HG03097 (cell line): ENCODE measurements at regions not wholly inside any gene's neighbourhood (a gene's known extent, or its start where the extent isn't known, plus 50 kb on each side); places are given as distances from the start of the nearest gene placed in this dataset.

Experiments
- ATAC-seq: cut with Tn5 transposase; IDR thresholded peaks from one replicate; pipeline ENCODE4 v1.9.1; 2021; ENCODE audit not compliant: unreplicated experiment, low FRiP score

DNA sequence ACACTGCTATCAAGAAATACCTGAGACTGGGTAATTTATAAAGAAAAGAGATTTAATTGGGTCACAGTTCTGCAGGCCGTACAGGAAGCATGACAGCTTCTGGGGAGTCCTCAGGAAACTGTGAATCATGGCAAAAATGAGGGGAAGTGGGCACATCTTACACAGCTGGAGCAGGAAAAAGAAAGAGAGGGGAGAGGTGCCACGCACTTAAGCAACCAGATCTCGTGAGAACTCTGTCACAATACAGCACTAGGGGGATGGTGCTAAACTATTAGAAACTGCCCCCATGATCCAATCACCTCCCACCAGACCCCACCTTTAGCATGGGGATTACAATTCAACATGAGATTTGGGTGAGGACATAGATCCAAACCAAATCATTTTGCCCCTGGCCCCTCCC lies 105.5 kb upstream of the CPLX2 start:
- ATAC-seq: no peak

DNA sequence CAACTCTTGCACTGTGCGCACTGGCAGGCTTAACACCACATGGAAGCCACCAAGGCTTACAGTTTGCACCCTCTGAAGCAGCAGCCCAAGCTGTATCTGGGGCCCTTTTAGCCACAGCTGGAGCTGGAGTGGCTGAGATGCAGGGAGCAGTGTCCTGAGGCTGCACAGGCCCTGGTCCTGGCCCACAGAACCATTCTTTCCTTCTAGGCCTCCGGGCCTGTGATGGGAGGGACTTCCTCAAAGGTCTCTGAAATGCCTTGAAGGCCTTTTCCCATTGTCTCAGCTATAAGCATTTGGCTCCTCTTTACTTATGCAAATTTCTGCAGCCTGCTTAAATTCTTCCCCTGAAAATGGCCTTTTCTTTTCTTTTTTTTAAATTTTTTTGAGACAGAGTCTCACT lies 104.4 kb upstream of the CPLX2 start:
- ATAC-seq: no peak

DNA sequence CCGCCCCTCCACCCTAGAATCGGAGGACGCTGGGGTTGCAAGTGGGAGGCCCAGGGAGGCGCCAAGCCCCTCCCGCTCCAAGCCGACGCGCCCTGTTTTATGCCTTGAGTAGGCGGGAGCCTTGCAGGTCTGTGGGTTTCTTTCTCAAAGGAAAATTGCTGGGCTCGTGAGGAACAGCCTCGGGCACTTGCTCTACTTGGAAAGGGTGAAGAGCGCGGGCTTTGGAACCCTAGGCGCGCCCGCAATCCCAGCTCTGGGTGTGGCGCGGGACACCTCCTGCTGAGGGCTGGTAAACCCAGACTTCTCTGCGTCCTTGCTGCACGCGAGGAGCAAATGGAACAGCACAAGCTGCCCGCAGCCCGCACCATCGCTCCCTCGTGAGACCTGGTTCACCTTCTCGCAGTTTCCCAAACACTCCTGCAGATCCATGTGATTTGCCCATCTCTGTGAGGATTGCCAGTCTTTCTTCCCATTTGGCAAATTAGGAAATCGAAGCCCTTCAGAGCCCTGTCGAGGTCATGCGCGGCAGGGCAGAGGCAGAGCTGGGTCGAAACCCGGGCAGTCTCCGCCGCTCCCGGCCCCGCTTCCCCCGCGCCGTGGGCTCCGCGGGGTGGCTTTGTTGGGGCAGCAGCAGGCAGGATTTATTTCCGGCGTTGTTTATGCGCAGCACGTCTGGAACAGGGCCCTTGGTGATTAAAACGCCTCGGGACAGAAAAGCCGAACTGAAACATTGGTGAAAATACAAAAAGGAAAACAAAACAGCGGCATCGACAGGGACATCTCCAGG lies 98.4 kb upstream of the CPLX2 start:
- ATAC-seq: no peak

DNA sequence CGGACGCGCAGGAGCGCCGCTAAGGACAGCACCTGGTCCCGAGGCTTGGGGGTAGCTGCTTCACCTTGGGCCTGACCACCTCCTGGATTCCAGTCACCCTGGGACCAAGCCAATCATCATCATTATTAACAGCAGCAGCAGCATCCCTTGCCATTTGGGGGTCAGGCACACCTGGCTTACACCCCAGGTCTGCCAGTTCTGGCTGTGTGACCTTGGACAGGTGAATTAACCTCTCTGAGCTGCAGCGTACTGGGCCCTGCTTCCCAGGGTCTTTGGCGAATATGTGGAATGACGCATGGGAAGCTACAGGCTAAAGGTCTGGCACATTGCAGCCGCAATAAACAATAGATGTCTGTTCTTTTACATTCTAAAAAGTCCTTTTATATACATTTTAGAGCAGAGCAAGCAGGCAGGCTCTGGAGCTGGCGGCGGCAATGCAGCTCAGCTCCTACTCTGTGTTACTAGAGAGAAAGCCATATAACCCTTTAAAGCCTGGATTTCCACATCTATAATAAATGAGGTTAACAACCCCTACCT lies 97.8 kb upstream of the CPLX2 start:
- no peak for ATAC-seq

DNA sequence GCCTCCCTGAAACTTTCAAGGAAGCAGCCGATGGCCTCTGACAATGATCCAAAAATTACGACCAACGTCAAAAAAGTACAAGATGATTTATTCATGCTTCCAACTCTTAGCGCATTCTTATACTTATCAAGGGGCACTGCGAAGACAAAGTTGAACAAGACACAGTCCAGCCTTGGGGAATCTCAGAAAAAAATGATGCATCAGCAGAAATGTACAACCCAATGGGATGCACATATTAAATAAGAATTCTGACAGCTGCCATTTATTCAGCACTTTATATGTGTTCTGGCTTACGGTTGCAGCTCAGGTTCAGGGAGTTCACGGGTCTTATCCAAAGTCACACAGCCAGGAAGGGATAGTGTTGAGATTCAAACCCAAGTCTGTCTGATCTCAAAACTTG lies 96.0 kb upstream of the CPLX2 start:
- no peak for ATAC-seq

DNA sequence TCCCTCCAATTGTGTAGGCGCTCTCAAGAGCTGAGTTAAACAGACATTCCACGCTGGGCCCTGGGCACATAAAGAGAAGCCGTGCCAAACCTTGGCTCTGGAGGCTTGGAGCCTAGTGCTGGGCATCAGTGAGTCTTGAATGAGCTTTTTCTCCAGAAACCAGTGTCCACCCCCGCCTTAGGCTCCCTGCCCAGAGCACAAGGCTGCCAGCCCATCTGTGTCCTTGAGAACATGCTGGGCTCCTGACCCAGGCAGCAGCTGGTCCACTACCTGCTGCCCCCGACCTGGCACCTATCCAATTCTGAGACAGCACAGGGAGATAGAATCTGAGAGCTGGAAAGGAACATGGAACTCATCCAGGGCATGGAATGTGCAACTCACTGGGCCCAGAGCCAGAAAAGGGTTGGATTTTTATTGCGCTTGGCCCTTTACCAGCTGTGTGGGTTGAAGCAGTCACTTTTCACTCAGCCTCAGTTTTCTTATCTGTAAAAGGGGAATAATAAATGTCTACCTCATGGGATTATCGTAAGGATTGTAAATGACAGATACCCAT lies 92.4 kb upstream of the CPLX2 start:
- no peak for ATAC-seq

DNA sequence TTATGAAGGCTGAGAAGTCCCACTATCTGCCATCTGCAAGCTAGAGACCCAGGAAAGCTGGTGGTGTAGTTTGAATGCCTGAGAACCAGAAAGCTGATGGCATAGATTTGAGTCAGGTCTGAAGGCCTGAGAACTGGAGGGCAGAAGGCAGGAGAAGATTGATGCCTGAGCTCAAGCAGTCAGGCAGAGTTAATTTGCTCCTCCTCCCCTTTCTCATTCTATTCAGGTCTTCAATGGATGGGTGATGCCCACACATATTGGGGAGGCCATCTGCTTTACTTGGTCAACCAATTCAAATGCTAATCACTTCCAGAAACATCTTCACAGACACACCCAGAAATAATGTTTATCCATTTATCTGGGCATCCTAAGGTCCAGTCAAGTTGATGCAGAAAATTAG lies 87.6 kb upstream of the CPLX2 start:
- no peak for ATAC-seq

DNA sequence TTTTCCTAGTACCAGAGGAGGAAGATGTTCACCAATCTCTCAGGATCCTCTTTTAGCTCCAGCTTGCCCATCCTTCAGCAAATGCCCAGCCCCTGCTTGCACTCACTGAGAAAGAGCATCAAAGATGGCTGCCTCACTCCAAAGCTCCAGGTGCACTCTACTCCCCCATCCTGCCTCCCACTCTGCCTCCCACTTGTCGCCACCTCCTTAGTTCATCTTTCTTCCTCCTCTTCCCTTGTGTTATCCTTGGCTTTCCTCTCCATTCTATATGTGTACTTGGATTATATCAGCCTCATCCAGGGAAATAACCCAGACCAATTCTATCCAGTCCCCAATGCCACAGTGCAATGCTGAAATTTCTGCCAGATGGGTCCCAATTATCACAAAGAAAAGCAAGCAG lies 87.1 kb upstream of the CPLX2 start:
- ATAC-seq: no peak

DNA sequence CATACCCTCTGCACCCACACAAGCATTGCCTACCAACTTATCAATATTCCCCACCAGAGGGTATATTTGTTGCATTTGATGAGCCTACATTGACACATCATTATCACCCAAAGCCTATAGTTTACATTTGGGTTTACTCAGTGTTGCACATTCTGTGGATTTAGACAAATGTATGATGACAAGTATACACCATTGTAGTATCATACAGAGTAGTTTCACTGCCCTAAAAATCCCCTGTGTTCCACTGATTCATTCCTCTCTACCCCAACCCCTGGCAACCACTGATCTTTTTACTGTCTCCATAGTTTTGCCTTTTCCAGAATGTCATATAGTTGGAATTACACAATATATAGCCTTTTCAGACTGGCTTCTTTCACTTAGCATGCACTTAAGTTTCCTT lies 85.7 kb upstream of the CPLX2 start:
- no peak for ATAC-seq

DNA sequence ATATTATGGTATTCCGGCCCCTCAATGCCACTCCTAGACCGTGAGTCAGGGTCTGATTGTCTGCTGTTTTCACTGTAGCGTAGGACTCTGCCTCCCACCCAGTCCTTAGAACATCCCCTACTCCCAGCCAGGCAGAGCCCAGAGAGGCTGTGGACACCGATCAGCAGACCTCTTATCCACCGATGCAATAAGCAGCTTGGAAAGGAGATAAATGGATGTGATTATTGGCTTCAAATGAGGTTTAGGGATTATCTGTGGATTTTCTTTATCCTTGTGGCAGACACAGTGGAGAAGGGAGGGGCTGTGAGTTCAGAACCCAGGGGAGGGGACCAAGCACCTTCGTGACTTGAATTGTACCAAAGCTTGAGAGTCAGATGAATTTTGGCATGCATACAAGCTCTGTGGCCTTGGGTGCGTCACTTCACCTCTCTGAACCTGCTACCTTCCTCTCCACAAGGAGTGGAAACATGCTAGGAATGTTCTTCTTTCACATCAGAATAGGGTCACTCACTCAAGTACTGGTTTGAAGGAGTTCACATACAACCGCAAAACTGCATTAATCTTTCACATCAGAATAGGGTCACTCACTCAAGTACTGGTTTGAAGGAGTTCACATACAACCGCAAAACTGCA lies 83.1 kb upstream of the CPLX2 start:
- no peak for ATAC-seq

DNA sequence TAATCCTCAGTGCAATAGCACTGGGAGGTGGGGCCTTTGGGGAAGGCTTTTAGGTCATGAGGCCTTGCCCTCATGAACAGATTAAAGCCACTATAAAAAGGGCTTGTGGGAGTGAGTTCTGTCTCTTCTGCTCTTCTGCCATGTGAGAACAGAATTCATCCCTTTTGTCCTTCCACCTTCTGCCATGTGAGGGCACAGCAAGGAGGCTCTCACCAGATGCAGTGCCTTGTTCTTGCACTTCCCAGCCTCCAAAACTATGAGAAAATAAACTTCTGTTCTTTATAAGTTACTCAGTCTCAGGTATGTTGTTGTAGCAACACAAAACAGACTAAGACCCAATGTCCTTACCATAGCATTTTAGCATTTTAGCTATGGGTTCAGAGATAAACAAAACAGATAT lies 81.7 kb upstream of the CPLX2 start:
- no peak for ATAC-seq

DNA sequence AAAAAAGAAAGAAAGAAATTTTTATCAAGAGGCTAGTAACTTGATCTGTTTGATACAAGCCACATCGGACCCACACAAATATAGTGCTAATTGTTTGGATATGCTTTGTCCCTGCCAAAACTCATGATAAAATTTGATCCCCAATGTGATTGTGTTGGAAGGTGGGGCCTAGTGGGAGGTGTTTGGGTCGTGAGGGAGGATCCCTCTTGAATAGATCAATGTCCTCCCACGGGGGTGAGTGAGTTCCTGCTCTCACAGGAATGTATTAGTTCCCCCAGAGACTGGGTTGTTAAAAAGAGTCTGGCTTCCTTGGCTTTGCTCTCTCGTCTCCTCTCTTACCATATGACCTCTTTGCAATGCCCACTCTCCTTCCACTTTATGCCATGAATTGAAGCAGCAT lies 80.6 kb upstream of the CPLX2 start:
- ATAC-seq: no peak

DNA sequence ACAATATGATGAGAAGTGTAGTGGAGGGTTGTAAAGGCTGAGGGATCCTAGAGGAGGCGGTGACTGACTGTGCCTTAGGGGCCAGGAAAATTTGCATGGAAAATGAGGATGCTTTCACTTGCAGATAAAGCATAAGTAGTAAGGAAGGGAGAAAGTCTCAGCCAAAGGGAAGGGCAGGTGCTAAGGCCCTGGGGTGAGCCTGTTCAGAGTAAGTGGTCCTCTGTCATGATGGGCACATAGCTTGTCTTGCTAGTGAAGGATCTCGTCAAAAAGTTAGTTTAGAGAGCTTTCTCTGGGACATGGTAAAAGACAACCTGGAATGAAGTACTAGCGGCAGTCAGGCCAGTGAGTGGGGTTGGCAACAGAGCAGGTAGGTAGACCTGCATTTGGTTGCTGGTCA lies 75.4 kb upstream of the CPLX2 start:
- no peak for ATAC-seq

DNA sequence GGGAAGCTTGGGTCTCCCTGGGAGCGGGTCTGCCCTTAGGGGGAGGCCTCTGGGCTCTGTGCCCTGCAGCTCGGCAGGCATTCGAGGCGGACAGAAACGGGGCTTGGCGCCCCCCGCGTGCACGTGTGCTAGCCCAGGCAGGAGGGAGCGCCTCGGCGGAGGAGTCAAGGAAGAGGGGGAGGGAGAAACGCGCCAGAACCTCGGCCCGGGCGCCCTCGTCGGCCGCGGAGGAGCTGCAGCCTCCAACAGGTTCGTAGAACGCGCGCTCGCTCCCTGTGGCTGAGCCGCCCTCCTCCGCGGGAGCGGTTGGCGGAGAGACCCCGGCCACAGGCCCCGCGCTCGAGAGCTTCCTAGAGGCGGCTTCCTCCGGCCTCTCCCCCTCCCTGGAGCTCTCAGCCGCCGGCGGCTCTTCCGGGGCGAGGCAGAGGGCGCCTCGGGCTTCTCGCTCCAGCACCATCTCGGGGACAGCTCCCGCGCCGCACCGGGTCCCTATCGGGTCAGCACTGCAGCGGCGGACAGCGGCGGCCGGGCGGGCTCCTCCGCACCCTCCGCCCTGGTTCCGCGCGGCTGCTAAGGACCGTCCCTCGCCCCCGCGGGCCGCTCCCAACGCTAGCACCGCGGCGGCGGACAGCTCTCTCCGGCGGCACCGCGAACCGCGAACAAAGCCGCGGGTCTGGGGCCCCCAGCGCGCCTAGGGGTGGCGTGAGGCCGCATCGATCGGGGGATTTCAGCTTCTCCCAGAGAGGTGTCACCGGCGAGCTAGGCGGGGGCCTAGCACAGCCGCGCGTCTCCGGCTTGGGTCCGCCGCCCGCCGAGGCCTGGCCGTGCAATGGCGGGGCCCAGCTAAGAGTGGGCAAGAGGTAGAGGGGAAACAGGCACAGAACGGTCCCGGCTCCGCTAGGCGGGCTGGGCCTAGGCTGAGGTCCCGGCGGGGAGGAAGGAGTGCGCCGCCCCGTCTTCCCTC lies 74.6 kb upstream of the CPLX2 start:
- peak; percentile 61 for ATAC-seq

DNA sequence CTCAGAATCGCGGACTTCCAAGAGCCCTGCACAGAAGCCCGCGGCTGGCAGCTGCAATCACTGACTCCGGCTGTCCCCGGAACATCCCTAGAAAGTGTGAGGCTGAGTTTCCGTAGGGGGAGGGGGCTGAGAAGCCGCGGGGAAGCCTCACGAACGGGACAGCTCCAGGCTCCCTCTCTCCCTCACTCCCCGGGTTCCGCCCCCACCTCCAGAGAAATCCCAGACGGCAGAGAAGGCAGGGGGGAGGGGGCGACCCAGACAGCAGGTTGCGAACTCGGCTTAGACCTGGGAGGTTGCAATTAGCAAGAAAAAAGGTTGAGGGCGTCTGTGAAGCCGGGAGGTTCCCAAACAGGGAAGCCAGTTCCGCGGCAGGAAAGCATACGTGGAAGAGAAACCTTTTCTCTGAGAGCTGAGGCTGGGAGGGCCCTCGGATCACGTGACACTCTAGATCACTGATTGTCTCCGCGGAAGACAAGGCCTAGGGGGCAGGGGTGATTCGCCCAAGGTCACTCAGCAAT lies 73.8 kb upstream of the CPLX2 start:
- ATAC-seq: no peak

DNA sequence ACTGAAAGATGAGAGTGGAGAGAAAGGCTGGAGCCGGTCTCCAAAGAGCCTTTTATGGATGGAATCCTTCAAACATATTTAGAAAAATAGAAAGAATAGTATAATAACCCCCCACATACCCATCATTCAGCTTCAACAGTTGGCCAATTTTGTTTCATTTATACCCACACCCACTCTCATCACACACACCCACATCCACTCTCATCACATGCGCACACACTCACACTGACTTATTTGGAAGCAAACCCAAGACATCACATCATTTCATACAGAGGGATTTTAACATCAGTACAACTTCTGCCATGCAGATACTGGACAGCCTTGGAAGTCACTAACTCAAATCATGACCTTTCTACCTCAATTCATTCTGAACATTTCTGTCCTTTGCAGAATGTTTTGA lies 72.8 kb upstream of the CPLX2 start:
- no peak for ATAC-seq

DNA sequence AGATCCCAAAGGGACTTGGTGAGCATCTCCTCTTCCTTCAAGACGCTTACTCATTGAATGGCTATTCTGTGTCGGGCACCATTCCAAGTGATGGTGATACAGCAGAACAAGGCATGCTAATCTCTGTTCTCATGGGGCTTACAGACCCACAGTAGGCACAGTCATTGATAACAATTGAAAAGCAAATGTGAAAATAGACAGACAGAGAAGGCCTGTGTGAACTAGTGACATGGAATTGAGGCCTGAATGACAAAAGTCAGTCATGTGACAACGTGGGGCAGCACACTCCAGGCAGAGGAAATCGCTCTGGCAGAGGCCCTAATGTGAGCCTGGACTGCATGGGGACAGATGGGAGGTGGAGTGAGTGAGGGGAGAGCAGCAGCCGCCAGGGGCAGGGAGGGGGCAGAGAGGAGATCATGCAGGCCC lies 70.7 kb upstream of the CPLX2 start:
- ATAC-seq: no peak

DNA sequence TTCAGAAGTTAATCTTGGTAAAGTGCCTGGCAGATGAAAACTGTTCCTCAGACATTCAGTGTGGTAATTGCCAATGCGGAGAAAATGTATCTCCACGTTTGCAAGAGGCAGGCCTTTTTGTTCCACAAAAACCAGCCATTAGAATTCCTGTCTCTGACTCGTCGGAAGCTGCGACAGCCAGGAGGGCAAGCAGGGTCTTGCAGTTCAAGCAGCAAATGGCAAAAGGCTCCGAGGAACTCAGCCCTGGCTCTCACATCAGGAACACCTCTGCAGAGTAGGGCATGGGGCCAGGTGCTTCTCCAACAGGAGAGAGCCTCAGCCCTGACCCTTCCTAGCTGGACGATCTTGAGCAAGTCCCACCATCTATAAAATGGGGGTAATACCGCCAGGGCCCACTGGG lies 69.0 kb upstream of the CPLX2 start:
- ATAC-seq: no peak

DNA sequence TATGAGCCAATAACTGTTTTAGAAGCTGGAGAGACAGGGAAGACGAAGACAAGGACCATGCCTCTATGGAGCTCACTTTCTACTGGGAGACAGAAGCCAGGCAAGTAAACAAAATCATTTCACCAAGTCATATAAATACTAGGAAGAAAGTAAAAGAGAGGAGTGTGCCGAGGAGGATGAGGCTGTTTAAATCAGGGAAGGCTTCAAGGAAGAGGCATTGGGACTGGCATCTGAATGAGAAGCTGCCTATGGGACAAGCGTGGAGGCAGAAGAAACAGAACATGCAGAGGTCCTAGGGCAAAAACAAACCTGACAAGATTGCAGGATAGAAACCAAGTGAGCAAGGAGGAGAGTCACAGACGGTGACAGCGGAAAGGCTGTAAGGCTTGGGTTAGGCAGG lies 68.1 kb upstream of the CPLX2 start:
- no peak for ATAC-seq

DNA sequence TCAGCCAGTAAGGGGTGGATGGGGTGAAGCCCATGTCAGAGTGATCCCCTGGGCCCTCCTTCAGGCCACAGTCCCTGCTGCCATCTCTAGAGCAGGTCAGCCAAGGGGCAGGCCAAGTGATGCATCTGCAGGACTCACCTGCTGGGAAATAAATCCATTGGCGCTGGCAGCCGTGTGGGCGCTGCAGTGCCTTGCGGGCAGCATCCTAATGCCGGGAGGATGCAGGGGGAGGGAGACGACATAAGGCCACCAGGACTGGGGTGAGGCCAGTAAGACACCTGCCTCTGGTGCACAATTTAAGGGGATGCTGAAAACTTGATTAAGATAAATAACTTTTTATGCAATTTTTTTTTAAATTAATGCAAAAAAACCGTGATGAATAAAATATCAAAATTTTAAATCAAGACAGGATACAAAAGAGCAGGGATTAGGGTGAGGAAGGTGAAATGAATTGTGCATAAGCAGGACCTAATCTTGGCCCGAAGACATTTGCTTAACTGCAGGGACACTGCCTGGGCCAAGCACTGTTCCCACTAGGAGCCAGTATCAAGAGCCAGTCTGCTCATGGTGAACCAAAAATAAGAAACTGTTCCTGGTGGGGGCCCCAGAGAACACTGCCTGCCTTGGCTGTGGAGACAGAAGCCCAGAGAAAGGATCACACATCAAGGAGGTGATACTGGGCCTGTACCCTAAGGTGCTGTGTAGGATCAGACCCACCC lies 67.5 kb upstream of the CPLX2 start:
- ATAC-seq: no peak
